ENCODE measurements at regions not wholly inside any gene's neighbourhood (a gene's known extent, or its start where the extent isn't known, plus 50 kb on each side); places are given as distances from the start of the nearest gene placed in this dataset.

DNA sequence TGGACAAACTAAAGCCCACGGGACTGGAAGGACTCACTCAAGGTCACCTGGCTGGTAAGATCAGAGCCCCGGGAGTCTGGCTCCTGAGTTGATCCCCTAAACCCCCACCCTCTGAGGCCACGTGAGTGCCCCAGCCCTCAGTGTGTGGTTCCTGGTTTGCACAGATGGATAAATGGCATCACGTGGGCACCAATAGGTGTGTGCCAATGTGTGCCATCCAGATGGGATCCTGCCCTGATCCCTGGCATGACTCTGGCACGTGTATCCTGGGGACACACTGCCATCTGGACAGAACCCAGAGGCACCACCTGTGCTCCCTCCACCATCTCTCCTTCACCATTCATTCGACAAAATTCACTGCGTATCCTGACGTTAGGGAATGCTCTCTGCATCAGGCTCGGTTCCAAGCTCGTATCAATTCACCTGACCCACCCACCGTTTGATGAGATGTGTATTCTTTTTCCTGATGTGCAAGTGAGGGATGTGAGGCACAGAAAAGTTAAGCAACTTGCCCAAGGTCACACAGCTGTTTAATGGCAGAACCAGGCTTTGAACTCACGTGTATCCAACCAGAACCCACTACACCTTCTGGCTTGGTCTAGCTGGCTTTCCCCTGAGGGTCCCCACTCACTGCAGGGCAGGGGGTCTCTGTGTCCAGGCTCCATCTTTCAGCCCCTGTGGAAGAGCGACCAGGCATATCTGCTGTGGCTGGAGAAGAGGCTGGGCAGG is 49.8 kb upstream of the PAX7 start:
- H3K4me3 ChIP-seq (ENCODE audit: low read depth, low read length): no peak overlapping the region
- ChIA-PET POLR2A (no interaction called here), CTCF (interaction anchor here (0.7 to 3.8 kb wide), 15 partner anchors 8 to 1162 kb away, joined by 3 to 22 read pairs (median 5); no protein-coding TSS in a partner anchor)
- no peak for DNase-seq (ENCODE audit: low read depth, low spot score)
- TF ChIP-seq, protein P1, sequence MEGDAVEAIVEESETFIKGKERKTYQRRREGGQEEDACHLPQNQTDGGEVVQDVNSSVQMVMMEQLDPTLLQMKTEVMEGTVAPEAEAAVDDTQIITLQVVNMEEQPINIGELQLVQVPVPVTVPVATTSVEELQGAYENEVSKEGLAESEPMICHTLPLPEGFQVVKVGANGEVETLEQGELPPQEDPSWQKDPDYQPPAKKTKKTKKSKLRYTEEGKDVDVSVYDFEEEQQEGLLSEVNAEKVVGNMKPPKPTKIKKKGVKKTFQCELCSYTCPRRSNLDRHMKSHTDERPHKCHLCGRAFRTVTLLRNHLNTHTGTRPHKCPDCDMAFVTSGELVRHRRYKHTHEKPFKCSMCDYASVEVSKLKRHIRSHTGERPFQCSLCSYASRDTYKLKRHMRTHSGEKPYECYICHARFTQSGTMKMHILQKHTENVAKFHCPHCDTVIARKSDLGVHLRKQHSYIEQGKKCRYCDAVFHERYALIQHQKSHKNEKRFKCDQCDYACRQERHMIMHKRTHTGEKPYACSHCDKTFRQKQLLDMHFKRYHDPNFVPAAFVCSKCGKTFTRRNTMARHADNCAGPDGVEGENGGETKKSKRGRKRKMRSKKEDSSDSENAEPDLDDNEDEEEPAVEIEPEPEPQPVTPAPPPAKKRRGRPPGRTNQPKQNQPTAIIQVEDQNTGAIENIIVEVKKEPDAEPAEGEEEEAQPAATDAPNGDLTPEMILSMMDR (IDR thresholded peaks at IDR 0.05; ENCODE audit: insufficient read depth, low read length, missing control alignments): no peak
